Type B pancreatic cell (in vitro differentiated cells): ENCODE measurements at regions not wholly inside any gene's neighbourhood (a gene's known extent, or its start where the extent isn't known, plus 50 kb on each side); places are given as distances from the start of the nearest gene placed in this dataset.

Source experiments
- DNase-seq: peaks from one replicate; pipeline ENCODE4 v3.0.0; 2021; ENCODE audit warnings: mixed read lengths; ENCODE audit not compliant: unreplicated experiment; ENCODE audit errors: extremely low spot score
- H3K27ac Mint-ChIP-seq: 2 replicates; pipeline ENCODE4 v1.8.0; 2021; ENCODE audit warnings: mild to moderate bottlenecking, mixed read lengths
- H3K27me3 Mint-ChIP-seq: 2 replicates; pipeline ENCODE4 v1.8.0; 2021; ENCODE audit warnings: mixed read lengths
- H3K36me3 Mint-ChIP-seq: 2 replicates; pipeline ENCODE4 v1.8.0; 2021; ENCODE audit warnings: mixed read lengths
- H3K4me1 Mint-ChIP-seq: one replicate; pipeline ENCODE4 v1.8.0; 2021; ENCODE audit warnings: mixed read lengths; ENCODE audit not compliant: unreplicated experiment
- H3K4me3 Mint-ChIP-seq: 2 replicates; pipeline ENCODE4 v1.8.0; 2021; ENCODE audit warnings: mild to moderate bottlenecking, mixed read lengths
- H3K9me3 Mint-ChIP-seq: 2 replicates; pipeline ENCODE4 v1.8.0; 2021; ENCODE audit warnings: mixed read lengths
- CTCF ChIP-seq: fragments of 200-600 bp; sonication (generic); conservative IDR thresholded peaks from 2 replicates; pipeline ENCODE4 v1.5.0; 2021; ENCODE audit warnings: antibody characterized with exemption, mild to moderate bottlenecking

GRCh38 chr14:55891692-55892091, 226.5 kb upstream of the PELI2 start:
- Mint-ChIP-seq H3K4me1 (no peaks in the 10 kb centered on the region), H3K27ac (no peak overlapping the region), H3K27me3 (peaks cover 11% of the 10 kb centered on the region), H3K36me3 (no peaks in the 10 kb centered on the region), H3K9me3 (peaks cover under 1% of the 10 kb centered on the region), H3K4me3 (no peak overlapping the region)
- TF ChIP-seq CTCF = no peak
- DNase-seq = no peak

GRCh38 chr14:55892906-55893305, 225.3 kb upstream of the PELI2 start:
- H3K4me3 Mint-ChIP-seq = no peak overlapping the region
- H3K27ac Mint-ChIP-seq = no peak overlapping the region
- peaks cover 8% of the 10 kb centered on the region for H3K27me3 Mint-ChIP-seq
- peaks cover 5% of the 10 kb centered on the region for H3K4me1 Mint-ChIP-seq
- no peak for TF ChIP-seq CTCF
- no peaks in the 10 kb centered on the region for H3K9me3 Mint-ChIP-seq
- DNase-seq = no peak
- H3K36me3 Mint-ChIP-seq = no peaks in the 10 kb centered on the region

GRCh38 chr14:55893705-55894104, 224.5 kb upstream of the PELI2 start:
- Mint-ChIP-seq H3K36me3 (no peaks in the 10 kb centered on the region), H3K27me3 (peaks cover 8% of the 10 kb centered on the region), H3K27ac (no peak overlapping the region), H3K9me3 (no peaks in the 10 kb centered on the region), H3K4me1 (peaks cover 5% of the 10 kb centered on the region), H3K4me3 (no peak overlapping the region)
- no peak for DNase-seq
- no peak for TF ChIP-seq CTCF

GRCh38 chr14:55897031-55897430, 221.2 kb upstream of the PELI2 start:
- H3K36me3 Mint-ChIP-seq = no peaks in the 10 kb centered on the region
- peaks cover 4% of the 10 kb centered on the region for H3K9me3 Mint-ChIP-seq
- peaks cover 15% of the 10 kb centered on the region for H3K4me1 Mint-ChIP-seq
- no peak overlapping the region for H3K4me3 Mint-ChIP-seq
- no peak for TF ChIP-seq CTCF
- DNase-seq = no peak
- H3K27ac Mint-ChIP-seq = no peak overlapping the region
- H3K27me3 Mint-ChIP-seq = peaks cover 4% of the 10 kb centered on the region

GRCh38 chr14:55898938-55899337, 219.3 kb upstream of the PELI2 start:
- no peak overlapping the region for H3K4me3 Mint-ChIP-seq
- H3K27me3 Mint-ChIP-seq = no peaks in the 10 kb centered on the region
- H3K9me3 Mint-ChIP-seq = peaks cover 4% of the 10 kb centered on the region
- TF ChIP-seq CTCF = no peak
- H3K36me3 Mint-ChIP-seq = no peaks in the 10 kb centered on the region
- no peak for DNase-seq
- H3K27ac Mint-ChIP-seq = no peak overlapping the region
- H3K4me1 Mint-ChIP-seq = peaks cover 15% of the 10 kb centered on the region

GRCh38 chr14:55899531-55899930, 218.7 kb upstream of the PELI2 start:
- no peak for TF ChIP-seq CTCF
- no peaks in the 10 kb centered on the region for H3K27me3 Mint-ChIP-seq
- no peaks in the 10 kb centered on the region for H3K36me3 Mint-ChIP-seq
- DNase-seq = no peak
- H3K4me3 Mint-ChIP-seq = no peak overlapping the region
- H3K9me3 Mint-ChIP-seq = peaks cover 4% of the 10 kb centered on the region
- no peak overlapping the region for H3K27ac Mint-ChIP-seq
- peaks cover 15% of the 10 kb centered on the region for H3K4me1 Mint-ChIP-seq
